Uterus (tissue), 3 donors: ENCODE measurements at regions not wholly inside any gene's neighbourhood (a gene's known extent, or its start where the extent isn't known, plus 50 kb on each side); places are given as distances from the start of the nearest gene placed in this dataset.

Source experiments
- DNase-seq, 2 donors: peaks; one replicate each; pipeline ENCODE4 v3.0.0-alpha.2; 2019 to 2020
- H3K27ac ChIP-seq, 2 donors: fragments of 200-600 bp; sonication (generic); 1 replicate in 1 of 2; 2 replicates in 1 of 2; pipeline ENCODE4 v1.5.1; 2016 to 2018
- H3K27me3 ChIP-seq, 2 donors: fragments of 200-600 bp; sonication (generic); one replicate each; pipeline ENCODE4 v1.5.1; 2018 to 2019; ENCODE audit warnings: control low read depth in 1 of 2
- H3K36me3 ChIP-seq, 2 donors: fragments of 200-600 bp; sonication (generic); one replicate each; pipeline ENCODE4 v1.5.1; 2019; ENCODE audit warnings: control low read depth in 1 of 2
- H3K4me1 ChIP-seq, 2 donors: fragments of 200-600 bp; sonication (generic); one replicate each; pipeline ENCODE4 v1.5.1; 2018 to 2019; ENCODE audit warnings: control low read depth in 1 of 2
- H3K4me3 ChIP-seq, 2 donors: fragments of 200-600 bp; sonication (generic); 1 replicate in 1 of 2; 2 replicates in 1 of 2; pipeline ENCODE4 v1.5.1; 2018 to 2019; ENCODE audit warnings: mild to moderate bottlenecking in 1 of 2
- H3K9me3 ChIP-seq, 2 donors: fragments of 200-600 bp; sonication (generic); one replicate each; pipeline ENCODE4 v1.5.1; 2019; ENCODE audit warnings: control low read depth in 1 of 2
- CTCF ChIP-seq, 4 experiments: fragments of 200-600 bp in 2 of 4; fragments of 450-650 bp in 2 of 4; sonication (generic) in 2 of 4; IDR thresholded peaks; one replicate each; pipeline ENCODE4 v1.5.1; 2016 to 2019; ENCODE audit warnings: antibody characterized with exemption in 4 of 4, mild to moderate bottlenecking in 2 of 4, moderate library complexity in 1 of 4
- POLR2A ChIP-seq, 2 donors: fragments of 450-650 bp; IDR thresholded peaks; one replicate each; pipeline ENCODE4 v1.6.1; 2016; ENCODE audit warnings: antibody characterized with exemption in 2 of 2, mild to moderate bottlenecking in 1 of 2, moderate library complexity in 1 of 2
- intact Hi-C: fragments of 100-400 bp; cut with DNase I; formaldehyde crosslinking; loops from one replicate; pipeline ENCODE4 v1.15.1; 2023; ENCODE audit warnings: low total_unique reads
- donor health status: DM: yes; HTN: yes; CAD: no.

DNA sequence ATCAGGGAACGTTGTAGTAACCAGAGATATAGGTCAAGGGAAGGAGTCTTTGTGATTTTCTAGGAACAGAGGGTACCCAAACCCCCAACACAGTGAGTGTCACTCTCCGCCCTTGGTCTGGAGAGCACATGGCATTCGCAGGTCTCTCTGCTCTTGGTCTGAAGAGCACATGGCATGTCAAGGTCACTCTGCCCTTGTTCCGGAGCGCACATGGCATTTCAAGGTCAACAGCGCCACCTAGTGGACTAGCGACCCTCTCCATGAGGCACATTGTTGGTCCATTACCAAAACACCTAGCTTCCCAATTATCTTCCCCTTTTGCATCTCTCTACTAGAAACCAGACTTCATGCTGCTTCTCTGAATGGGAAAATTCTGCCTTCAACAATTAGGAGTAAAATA, 260.0 kb downstream of the C6orf118 start:
- Histone ChIP-seq H3K36me3 (no peaks in the 10 kb centered on the region), H3K27me3 (no peaks in the 10 kb centered on the region), H3K4me1 (no peaks in the 10 kb centered on the region), H3K27ac (no peak overlapping the region), H3K9me3 (no peaks in the 10 kb centered on the region), H3K4me3 (no peak overlapping the region)
- intact Hi-C loops, result no loop called here
- TF ChIP-seq CTCF (IDR thresholded peaks at IDR 0.05), result no peak
- no peak for TF ChIP-seq POLR2A (IDR thresholded peaks at IDR 0.05)
- no peak for DNase-seq

DNA sequence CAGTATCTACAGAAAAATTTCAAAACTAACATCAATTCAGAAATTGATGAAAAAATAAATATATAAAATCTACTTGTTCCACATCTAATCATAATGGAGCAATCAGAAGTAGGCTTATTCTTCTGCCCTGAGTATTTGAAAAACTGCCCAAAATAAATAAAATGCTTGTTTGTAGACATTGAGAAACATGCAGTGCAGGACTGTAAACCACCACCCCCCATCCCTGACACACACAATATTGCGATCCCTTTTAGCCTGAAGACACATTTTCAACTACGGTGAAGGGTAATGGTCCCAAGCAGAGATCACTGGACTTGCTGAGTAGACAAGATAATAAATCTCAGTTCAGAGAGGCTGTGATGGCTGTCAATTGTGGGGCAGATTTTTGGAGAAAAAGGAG, 261.5 kb downstream of the C6orf118 start:
- Histone ChIP-seq H3K36me3 (no peaks in the 10 kb centered on the region), H3K27ac (no peak overlapping the region), H3K4me3 (no peak overlapping the region), H3K27me3 (no peaks in the 10 kb centered on the region), H3K4me1 (no peaks in the 10 kb centered on the region), H3K9me3 (no peaks in the 10 kb centered on the region)
- intact Hi-C loops, result no loop called here
- DNase-seq, result no peak
- TF ChIP-seq CTCF (IDR thresholded peaks at IDR 0.05) (no peak), POLR2A (IDR thresholded peaks at IDR 0.05) (no peak)

DNA sequence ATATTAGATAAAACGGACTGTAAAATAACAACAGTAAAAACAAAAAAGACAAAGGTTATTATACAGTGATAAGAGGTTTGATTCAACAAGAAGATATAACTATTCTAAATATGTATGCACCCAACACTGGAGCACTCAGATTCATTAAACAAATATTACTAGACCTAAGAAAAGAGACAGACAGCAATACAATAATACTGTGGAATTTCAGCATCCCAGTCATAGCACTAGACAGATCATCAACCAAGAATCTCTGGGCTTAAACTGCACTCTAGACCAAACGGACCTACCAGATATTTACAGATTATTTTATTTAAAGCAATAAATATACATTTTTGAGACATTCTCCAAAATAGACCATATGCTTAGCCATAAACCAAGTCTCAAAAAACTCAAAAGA, 263.8 kb downstream of the C6orf118 start:
- DNase-seq, result no peak
- no peaks in the 10 kb centered on the region for H3K36me3 ChIP-seq
- TF ChIP-seq CTCF (IDR thresholded peaks at IDR 0.05) (no peak), POLR2A (IDR thresholded peaks at IDR 0.05) (no peak)
- no peak overlapping the region for H3K4me3 ChIP-seq
- intact Hi-C loops, result no loop called here
- H3K27me3 ChIP-seq, result no peaks in the 10 kb centered on the region
- H3K27ac ChIP-seq, result no peak overlapping the region
- no peaks in the 10 kb centered on the region for H3K4me1 ChIP-seq
- H3K9me3 ChIP-seq, result no peaks in the 10 kb centered on the region

- H3K4me3 ChIP-seq, result no peak overlapping the region
- no peaks in the 10 kb centered on the region for H3K36me3 ChIP-seq
- DNase-seq, result no peak
- intact Hi-C loops, result no loop called here
- no peaks in the 10 kb centered on the region for H3K4me1 ChIP-seq
- H3K27ac ChIP-seq, result no peak overlapping the region
- no peaks in the 10 kb centered on the region for H3K27me3 ChIP-seq
- no peak for TF ChIP-seq POLR2A (IDR thresholded peaks at IDR 0.05)
- TF ChIP-seq CTCF (IDR thresholded peaks at IDR 0.05), result no peak
- H3K9me3 ChIP-seq, result no peaks in the 10 kb centered on the region
Measured at GRCh38 chr6:165042912-165043311, 266.5 kb downstream of the C6orf118 start.

- TF ChIP-seq POLR2A (IDR thresholded peaks at IDR 0.05) (no peak), CTCF (IDR thresholded peaks at IDR 0.05) (no peak)
- intact Hi-C loops, result no loop called here
- no peaks in the 10 kb centered on the region for H3K9me3 ChIP-seq
- no peak overlapping the region for H3K27ac ChIP-seq
- no peaks in the 10 kb centered on the region for H3K27me3 ChIP-seq
- no peaks in the 10 kb centered on the region for H3K4me1 ChIP-seq
- no peak overlapping the region for H3K4me3 ChIP-seq
- no peak for DNase-seq
- no peaks in the 10 kb centered on the region for H3K36me3 ChIP-seq
Measured at GRCh38 chr6:165040440-165040839, 269.0 kb downstream of the C6orf118 start.
